Stimulated activated CD4-positive, alpha-beta T cell treated with anti-CD3 and anti-CD28 coated beads, Interleukin-4, amount 100 ng/mL, for 48 hours (primary cell): ENCODE measurements at regions not wholly inside any gene's neighbourhood (a gene's known extent, or its start where the extent isn't known, plus 50 kb on each side); places are given as distances from the start of the nearest gene placed in this dataset.
"Not testable (repeated sequence)": the region's sequence is repeated elsewhere in the genome, so short reads cannot be mapped to it uniquely, and the experiment has no call there.

ENCODE experiments used
- DNase-seq, 2 donors: peaks; one replicate each; pipeline ENCODE4 v3.0.0-alpha.2; 2020; ENCODE audit warnings: low read depth in 2 of 2

DNA sequence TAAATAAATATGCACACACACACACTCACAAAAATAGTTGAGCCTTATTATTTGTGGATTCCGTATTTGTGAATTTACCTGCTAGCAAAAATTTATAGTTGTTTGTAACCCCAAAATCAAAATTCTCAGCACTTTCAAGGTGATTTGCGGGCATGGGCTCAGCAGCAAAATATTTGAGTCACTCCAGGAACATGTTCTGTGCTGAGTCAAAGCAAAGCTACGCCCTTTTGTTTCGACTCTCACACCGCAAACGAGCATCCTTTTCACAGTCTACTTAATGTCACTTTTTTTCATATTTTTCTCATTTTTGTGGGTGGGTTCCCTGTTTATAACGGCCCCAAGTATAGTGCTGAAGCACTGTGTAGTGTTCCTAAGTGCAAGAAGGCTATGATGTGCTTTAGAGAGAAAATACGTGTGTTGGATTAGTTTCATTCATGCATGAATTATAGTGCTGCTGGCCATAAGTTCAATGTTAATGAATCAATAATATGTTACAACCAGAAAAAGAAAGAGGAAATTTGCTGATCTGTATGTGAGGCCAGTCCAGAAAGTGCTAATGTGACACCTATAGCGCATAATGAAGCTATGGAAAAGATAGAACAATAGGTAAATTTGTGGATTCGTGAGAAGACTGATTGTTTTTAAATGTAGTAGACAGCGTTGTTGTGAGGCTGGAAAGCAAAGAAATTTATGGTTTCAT lies 723.2 kb upstream of the AGA start:
- DNase-seq: no peak

DNA sequence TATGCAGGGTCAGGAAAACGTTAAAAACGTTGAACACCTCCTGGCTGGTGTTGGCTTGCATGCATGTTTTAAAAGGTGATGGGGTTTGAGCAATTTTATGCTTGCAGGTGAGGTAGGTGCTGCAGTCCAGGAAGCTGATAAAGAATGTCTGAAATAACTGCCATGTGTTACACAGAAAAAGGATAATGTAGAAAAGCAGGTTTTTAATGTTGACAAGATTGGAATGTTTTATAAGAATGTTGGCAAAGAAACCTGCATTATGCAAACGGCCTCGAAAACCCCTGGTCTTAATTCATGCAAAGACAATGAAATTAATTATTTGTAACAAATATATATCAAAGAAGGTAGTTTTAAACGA lies 723.7 kb upstream of the AGA start:
- DNase-seq: no peak

DNA sequence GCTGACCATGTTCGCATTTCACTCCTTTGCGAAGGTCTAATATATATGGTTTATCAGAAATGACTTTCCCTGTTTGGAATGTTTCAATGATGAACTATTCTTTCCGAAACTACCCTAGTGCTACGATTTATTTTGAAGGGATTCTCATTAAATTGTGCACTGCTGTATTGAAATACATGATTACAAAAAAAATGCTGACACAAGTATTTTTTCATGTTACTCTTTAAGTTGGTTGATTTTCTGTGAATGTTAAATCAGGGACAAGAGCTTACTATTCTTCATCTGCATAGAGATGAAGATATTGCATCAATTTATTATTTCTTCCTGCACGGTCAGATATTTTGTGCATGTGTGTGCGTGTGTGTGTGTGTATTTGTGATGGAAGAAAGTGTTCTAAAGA lies 731.5 kb upstream of the AGA start:
- DNase-seq: no peak

DNA sequence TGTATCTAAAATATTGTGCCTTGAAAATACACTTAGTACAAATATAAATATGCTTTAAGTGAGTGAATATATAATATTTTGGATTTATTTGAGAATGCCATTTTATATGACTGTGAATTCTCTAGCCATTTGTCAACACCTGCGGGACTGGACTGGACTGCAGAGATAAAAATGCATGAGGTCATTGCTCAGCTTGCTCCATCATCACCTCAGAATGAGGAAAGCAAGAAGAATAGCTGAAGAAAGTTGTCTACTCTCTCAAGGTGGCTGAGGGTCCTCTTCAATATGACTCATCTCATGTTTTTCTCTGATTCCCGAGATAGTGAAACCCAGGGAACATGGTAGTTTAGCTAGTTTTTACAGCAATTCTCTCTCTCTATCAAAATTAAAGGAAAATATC lies 732.5 kb upstream of the AGA start:
- DNase-seq: no peak

DNA sequence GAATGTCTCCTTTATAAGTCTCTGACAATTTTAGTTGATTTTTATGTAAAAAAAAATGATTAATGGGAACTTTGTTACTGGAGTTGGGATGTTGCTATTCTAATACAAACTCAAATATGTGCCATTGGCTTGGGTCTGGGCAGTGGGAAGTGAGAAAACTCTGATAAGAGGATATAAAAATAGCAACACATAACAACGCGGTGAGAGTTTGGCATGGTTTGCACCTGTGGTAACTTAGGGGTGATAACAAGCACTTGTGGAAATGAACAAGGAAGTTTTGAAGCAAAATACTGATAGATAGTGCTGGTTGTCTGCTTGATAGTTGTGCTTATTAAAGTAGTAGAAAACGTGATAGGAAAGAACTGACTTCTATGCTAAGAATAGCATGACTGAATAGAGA lies 743.3 kb upstream of the AGA start:
- no peak for DNase-seq

DNA sequence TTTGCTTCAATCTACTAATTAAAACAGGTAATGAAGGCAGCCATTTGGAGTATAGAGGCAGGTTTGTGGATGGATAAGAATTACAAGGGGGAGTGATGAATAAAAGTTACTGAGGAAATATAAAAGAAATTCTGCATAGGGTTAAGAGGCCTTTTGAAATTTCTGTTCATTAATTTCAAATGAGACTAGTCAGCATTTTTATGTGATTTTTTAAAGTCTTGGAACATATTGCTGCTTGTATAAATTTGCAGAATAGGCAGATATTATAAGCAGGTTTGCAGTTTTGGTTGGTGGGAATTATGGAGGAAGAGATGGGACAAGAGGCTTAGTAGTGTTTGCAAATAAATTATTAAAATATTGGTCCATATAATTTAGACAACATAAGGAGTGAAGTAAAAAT lies 750.4 kb upstream of the AGA start:
- no peak for DNase-seq

DNA sequence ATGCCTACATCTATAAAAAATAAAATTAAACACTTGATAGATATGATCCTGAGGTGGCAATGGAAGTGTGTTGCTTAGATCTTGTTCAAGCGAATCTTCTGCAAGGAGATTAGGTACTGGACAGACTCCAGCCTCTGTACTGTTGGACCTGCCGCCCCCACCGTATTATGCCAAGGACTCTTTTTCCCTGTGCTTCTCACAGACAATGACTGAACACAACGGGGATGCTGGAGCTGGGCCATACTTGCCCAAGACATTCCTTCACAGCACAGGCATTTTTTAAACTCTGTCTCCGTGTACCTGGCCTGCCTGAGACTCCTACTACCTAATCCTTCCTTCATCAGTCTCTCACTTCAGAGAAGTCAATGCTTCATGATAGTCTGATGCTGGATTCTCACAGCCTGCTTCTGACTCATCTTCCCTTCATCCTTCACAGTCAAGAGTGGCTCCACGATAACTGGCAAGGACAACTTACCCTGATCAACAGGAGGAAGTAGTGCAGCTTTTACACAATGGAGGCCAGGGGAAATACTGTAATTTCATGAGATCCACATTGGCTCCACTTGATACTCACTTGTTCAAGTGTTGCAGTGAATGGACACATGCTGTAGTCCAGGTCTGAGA lies 754.6 kb upstream of the AGA start:
- no peak for DNase-seq

DNA sequence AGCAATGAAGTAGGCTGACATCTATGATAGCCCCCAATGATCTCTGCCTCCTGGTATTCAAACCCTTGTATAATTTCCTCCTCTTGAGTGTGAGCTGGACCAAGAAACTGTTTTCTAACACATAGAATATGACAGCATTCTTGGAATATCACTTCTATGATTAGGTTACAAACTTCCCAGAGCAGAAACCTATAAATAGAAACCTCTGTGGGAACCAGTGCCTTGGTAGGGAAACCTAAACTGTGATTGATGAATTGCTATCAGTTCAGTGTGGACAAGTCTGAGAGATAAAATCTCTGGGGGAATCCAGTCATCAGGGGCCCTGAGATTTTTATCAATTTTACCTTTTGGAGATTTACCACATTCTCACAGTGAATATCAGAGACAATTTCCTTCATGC lies 756.5 kb upstream of the AGA start:
- no peak for DNase-seq

DNA sequence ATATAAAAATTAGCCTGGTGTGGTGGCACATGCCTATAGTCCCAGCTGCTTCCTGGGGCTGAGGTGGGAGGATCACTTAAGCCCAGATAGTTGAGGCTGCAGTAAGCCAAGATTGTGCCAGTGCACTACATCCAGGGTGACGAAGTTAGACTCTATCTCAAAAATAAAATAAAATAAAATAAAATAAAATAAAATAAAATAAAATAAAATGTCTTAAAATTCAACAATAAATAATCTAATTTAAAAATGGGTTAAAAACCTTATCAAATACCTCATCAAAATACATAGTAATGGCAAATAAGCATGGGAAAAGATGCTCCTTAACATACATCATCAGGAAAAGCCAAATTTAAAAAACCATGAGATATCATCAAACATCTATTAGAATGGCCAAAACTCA lies 760.2 kb upstream of the AGA start:
- no peak for DNase-seq

DNA sequence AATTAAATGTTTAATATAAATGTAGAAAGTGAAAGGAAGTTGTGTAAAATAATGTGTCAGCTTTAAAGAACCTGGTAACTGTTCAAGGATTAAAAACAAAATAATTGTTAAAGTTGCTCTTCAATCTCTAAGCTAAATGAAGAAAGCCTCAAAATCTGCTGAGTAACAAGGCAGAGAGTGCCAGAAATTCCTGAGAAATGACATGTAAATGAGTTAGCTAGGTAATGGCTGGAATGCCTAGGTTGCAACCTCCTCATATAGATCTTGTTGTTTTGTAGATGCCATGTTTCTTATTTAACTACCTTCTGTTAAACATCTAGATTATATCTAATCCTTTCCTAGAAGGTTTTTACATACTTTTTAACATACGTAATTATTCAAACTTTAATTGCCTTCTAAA lies 763.6 kb upstream of the AGA start:
- DNase-seq: no peak

DNA sequence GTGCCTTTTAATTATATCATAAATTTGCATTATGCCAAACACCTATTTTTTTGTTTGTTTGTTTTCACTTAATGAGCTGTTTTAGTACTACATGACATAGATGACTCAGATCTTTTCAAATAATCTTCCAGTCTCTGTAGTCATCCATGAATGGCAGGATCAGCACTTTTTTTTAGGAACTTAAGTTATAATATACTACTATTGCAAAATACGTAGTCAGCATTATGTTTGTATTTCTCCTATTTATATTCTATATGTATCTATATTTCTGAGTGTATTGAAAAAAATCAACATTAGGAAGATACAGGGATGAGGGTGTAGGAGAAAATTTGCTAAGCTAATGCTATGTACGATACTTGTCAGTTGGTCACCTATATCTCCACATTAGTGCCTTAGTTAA lies 773.1 kb upstream of the AGA start:
- DNase-seq: no peak

DNA sequence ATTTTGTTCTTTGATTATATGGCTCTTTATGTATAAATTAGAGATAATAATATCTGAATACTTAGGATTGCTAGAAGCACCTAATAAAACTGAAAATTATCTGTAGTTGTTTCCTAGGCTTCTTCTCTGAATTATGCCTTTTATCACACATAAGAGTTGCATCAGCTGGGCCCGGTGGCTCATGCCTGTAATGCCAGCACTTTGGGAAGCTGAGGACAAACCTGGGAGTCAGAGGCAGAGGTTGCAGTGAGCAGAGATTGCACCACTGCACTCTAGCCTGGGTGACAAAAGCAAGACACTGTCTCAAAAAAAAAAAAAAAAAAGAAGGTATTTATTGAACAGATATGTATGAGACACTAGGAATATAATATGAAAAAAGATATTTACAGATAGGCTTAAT lies 773.5 kb upstream of the AGA start:
- no peak for DNase-seq

DNA sequence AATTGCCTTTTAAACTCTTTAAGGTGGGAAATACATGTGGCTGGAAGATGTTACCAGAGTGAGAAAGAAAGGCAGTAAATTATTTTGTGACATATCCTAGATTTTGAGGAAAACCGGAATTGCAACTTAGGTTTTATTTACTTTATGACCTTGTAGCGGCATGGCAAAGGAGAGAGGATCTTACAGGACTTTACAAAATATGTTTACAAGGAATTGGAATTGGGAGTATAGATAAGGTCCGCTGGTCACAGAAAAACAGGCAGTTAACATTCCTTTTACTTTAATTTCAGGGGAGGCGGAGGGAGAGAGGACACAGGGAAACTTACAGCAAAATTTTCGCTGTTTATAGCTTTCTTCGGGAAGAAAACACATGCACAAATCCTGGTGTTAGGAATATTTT lies 784.2 kb upstream of the AGA start:
- DNase-seq: not testable (repeated sequence)

DNA sequence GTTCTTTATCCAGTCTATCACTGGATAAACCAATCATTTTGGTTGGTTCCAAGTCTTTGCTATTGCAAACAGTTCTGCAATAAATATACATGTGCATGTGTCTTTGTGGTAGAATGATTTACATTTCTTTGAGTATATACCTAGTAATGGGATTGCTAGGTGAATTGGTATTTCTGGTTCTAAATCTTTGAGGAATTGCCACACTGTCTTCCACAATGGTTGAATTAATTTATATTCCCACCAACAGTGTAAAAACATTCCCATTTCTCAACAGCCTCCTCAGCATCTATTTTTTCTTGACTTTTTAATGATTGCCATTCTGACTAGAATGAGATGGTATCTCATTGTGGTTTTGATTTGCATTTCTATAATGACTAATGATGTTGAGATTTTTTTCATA lies 791.7 kb upstream of the AGA start:
- no peak for DNase-seq

DNA sequence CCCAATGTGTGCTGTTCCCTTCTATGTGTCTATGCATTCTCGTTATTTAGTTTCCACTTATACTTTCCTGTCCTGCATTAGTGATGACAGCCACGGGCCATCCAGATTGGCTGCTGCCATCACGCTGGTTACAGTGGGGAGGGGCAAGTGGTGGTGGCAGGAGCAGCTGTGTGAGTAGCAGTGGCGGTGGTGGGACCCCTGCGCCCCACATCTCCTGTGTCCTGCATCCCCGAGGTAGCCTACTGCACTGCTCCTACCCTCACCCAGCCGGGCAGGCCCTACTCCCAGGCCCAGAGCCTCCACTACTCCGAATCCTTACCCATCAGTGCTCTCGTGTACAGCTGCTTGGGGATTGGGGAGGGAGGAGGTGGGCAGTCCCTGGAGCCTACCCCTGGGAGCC lies 798.7 kb upstream of the AGA start:
- no peak for DNase-seq

DNA sequence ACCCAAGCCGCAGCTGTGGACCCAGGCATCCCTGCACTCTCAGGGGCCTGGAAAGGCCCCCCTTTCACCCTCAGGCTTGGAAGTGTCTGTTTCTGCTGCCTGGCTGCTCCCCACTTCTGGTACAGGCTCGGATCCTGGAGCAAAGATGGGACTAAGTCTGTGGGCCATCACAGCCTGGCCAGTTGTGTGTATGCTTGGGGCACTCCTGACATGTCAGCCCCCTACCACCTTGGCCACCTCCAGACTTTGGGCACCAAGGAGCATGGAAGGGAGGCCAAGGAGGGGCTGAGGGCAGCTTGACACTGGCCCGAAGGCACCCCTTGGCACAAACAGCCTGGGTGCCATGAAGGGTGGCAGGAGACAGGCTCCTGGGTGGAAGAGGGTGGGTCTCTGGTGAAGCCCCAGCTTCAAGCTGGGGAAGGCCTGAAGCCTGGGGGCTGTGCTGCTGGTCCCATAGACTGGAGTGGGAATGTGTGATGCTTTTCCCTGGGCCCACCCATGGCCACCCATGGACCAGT lies 799.4 kb upstream of the AGA start:
- no peak for DNase-seq

DNA sequence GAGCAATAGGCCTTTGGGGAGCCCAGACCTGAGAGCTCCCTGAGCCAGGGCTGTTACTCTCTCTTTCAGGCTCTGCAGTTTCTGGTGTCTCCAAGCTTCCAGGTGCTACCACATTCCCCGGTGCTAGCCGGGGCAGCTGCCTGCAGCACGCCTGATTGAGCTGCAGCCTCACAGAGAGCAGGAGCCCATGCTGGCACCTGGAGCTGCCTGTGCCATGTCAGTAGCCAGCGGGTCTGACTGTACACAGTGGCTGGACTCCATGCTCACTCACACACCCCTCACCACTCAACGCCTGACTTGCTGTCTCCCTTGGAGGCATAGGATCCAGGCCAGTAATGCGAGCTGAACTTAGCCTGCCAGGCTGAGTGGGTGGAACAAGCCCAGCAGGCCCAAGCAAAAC lies 800.4 kb upstream of the AGA start:
- DNase-seq: no peak

DNA sequence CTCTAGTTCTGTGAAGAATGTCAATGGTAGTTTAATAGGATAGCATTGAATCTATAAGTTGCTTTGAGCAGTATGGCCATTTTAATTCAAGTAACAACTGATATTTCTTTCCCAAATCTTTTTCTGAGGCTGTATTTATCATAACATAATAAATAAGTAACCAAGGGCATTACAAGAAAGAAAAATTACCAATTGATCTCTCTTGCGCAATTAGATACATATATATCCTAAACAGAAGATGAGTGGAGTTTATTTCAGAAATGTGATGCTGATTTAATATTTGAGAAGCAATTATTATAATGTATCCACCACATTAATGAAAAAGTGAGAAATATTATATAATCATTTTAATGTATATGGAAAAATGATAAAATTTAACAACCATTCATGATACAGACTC lies 802.5 kb upstream of the AGA start:
- DNase-seq: no peak

DNA sequence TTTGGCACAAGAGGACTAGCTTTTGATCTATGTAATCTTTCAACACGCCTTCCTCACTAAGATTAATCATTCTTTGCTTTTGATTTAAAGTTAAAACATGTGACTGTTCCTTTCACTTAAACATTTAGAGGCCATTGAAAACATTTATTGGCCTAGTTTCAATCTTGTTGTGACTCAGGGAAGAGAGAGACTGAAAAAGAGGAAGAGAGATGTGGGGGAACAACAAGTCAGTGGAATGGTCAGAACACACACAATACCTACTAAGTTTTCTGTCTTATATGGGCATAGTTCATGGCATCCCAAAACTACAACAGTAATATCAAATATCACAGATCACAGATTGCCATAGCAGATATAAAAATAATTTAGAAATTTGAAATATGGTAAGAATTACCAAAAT lies 812.9 kb upstream of the AGA start:
- no peak for DNase-seq

DNA sequence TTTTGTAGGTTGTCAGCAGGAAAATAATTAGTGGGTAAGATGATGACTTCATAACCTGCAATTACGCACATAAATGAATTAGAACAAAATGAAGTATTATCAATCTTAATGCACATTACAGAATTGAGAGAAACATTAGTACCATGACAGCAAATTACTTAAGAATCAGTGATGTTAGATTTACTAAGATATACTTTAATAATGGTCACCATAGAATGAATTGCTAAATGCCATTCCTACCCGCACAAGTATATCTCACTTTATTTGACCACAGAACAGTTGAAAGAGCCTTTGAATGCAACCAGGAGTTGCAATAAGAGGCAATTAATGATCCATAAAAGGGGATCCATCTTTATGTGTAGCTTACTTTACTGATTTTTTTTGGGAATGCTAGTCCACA lies 816.4 kb upstream of the AGA start:
- no peak for DNase-seq

DNA sequence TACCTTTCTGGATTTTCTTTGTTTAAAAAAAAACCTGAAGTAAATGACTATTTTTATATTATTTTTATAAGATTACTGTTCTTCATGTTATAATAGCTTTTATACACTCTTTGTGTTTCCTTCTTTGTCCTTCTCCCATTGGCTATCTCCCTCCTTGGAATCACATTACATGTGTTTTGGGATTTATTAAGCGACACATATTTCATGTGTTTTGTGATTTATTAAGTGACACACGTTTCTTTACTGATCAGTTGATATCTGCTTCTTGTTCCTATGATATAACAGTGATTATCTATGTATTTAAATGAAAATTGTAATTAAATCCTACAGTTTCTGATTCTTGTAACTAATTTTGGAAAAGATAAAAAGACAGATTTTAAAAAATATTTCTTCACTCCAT lies 817.3 kb upstream of the AGA start:
- no peak for DNase-seq

DNA sequence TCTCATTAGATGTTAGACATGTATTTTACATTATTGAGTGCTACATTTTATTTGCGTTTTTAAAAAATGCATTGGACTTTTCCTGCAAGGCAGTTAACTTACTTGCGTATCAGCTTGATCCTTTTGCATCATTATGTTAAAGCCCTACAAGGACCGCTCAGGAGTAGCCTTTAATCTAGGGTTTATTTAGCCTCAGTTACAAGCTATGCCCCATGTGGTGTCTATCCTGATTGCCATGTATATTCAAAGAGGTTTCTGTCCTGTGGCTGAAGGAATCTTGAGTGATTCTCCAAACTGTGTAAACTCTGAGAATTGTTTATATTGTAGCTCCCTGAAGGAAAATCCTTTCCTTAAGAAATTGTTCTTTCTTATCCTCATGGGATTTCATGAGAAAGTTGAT lies 821.8 kb upstream of the AGA start:
- DNase-seq: no peak

DNA sequence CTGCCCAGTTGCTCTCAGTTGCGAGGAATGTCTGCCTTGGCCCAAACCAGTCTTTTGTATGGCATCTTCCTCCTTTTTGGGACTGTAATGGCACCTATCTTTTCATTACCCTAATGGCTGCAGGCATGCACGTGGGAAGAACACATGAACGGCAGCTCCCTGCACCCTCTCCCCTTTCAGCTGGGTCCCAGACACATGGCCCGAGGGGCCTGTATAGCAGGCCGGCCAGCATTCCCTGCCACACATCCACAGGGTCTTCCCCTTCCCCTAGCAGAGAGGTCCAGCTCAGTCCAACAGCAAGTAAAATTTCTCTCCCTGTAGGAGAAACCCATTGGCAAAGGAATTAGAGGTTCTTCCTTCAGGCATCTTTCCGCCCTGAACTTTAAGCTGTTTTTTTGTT lies 829.1 kb upstream of the AGA start:
- no peak for DNase-seq

DNA sequence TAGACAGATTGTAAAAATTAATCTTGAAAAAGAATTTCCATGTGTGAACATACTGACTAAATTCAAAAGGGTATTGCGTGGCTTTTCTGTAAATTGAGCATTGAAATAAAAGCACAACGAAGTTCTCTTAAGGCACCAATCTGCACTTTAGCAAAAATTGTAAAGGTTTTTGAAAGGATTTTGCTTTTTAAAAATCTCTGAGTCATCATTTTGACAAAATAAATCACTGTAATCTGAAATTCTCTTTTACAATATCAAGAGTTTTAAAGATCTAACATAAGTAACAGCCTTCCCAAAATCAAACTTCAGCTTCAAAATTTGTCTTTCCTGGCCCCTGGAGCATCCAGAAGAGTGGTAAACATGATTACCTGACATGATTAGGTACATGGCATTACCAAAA lies 830.9 kb upstream of the AGA start:
- no peak for DNase-seq
